HL-60 (cell line): ENCODE measurements at regions not wholly inside any gene's neighbourhood (a gene's known extent, or its start where the extent isn't known, plus 50 kb on each side); places are given as distances from the start of the nearest gene placed in this dataset.

Source experiments
- POLR2AphosphoS5 ChIP-seq: IDR thresholded peaks from 2 replicates; pipeline ENCODE4 v1.6.1; 2012; ENCODE audit warnings: low read depth
- SPI1 ChIP-seq: IDR thresholded peaks from 2 replicates; pipeline ENCODE4 v1.6.1; 2012; ENCODE audit warnings: low read depth, mild to moderate bottlenecking, borderline replicate concordance
- TF ChIP-seq, protein P1 (sequence below): IDR thresholded peaks from one replicate; pipeline ENCODE4 v1.5.1; 2011; ENCODE audit warnings: low read length, control low read depth, inconsistent platforms; ENCODE audit not compliant: insufficient read depth
- TF ChIP-seq, protein P2 (sequence below): IDR thresholded peaks from 2 replicates; pipeline ENCODE4 v1.6.1; 2012; ENCODE audit warnings: low read depth; ENCODE audit not compliant: insufficient replicate concordance

DNA sequence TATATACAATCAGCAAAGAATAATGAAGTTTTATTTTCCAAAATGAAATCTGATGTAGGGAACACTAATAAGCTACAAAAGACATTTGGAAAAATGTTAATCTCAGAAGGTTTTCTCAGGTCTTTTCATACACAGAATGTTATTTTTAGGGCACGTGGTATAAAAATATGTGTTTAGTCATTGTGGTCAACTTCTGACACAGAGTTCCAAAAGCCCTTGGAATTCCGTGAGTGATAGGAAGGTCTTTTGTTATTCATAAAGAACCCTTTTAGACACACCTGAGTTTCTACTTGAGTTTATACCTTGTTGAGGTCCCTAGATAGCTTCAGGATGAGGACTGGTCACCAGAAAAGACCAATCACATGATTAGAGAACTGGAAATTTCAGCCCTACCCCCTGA is 277.6 kb upstream of the NCAM2 start:
- no peak for TF ChIP-seq POLR2AphosphoS5
- TF ChIP-seq, protein P1, sequence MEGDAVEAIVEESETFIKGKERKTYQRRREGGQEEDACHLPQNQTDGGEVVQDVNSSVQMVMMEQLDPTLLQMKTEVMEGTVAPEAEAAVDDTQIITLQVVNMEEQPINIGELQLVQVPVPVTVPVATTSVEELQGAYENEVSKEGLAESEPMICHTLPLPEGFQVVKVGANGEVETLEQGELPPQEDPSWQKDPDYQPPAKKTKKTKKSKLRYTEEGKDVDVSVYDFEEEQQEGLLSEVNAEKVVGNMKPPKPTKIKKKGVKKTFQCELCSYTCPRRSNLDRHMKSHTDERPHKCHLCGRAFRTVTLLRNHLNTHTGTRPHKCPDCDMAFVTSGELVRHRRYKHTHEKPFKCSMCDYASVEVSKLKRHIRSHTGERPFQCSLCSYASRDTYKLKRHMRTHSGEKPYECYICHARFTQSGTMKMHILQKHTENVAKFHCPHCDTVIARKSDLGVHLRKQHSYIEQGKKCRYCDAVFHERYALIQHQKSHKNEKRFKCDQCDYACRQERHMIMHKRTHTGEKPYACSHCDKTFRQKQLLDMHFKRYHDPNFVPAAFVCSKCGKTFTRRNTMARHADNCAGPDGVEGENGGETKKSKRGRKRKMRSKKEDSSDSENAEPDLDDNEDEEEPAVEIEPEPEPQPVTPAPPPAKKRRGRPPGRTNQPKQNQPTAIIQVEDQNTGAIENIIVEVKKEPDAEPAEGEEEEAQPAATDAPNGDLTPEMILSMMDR, result no peak
- TF ChIP-seq, protein P2, sequence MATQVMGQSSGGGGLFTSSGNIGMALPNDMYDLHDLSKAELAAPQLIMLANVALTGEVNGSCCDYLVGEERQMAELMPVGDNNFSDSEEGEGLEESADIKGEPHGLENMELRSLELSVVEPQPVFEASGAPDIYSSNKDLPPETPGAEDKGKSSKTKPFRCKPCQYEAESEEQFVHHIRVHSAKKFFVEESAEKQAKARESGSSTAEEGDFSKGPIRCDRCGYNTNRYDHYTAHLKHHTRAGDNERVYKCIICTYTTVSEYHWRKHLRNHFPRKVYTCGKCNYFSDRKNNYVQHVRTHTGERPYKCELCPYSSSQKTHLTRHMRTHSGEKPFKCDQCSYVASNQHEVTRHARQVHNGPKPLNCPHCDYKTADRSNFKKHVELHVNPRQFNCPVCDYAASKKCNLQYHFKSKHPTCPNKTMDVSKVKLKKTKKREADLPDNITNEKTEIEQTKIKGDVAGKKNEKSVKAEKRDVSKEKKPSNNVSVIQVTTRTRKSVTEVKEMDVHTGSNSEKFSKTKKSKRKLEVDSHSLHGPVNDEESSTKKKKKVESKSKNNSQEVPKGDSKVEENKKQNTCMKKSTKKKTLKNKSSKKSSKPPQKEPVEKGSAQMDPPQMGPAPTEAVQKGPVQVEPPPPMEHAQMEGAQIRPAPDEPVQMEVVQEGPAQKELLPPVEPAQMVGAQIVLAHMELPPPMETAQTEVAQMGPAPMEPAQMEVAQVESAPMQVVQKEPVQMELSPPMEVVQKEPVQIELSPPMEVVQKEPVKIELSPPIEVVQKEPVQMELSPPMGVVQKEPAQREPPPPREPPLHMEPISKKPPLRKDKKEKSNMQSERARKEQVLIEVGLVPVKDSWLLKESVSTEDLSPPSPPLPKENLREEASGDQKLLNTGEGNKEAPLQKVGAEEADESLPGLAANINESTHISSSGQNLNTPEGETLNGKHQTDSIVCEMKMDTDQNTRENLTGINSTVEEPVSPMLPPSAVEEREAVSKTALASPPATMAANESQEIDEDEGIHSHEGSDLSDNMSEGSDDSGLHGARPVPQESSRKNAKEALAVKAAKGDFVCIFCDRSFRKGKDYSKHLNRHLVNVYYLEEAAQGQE, result no peak
- TF ChIP-seq SPI1, result no peak
